HG02759 (cell line): ENCODE measurements at regions not wholly inside any gene's neighbourhood (a gene's known extent, or its start where the extent isn't known, plus 50 kb on each side); places are given as distances from the start of the nearest gene placed in this dataset.

Experiments used
- ATAC-seq: cut with Tn5 transposase; IDR thresholded peaks from one replicate; pipeline ENCODE4 v1.9.1; 2021; ENCODE audit warnings: mild to moderate bottlenecking, moderate library complexity; ENCODE audit not compliant: unreplicated experiment

DNA sequence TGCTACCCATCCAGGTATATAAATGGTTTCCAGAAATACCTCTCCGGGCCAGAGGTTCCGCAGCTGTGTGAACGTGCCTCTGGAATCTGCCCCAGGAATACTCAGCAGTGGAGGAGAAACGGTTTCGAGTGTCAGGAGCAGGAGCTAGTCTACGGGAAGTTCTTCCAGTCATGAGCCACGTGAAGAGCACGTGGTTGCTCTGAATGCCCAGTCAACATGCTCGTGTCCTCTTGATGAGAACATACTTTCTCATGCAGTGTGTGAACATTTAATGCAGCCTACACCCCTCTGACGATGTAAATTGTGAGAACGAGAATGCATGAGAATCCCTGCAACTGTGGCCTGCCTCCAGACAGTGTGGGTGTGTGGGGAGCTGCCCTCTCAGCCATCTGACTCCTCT is 277.0 kb upstream of the SHH start:
- ATAC-seq: no peak

DNA sequence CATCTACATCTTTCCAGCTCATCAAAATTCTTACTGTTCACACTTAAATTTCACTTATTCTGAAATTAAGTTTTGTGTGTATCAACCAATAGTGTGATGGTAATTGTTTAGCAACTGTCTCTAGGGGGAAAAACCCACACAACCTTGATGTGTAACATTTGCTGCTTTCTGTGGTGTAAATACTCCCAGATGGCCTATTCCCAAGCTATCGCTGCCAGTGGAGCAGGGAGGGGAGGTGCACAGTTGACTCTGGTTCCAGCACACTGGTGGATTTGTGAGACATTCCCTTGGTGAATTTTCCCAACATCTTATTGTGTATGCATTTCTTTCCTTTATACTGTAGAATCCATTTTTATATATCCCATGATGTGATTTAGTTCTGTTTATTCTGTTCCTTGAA is 275.9 kb upstream of the SHH start:
- ATAC-seq: no peak

DNA sequence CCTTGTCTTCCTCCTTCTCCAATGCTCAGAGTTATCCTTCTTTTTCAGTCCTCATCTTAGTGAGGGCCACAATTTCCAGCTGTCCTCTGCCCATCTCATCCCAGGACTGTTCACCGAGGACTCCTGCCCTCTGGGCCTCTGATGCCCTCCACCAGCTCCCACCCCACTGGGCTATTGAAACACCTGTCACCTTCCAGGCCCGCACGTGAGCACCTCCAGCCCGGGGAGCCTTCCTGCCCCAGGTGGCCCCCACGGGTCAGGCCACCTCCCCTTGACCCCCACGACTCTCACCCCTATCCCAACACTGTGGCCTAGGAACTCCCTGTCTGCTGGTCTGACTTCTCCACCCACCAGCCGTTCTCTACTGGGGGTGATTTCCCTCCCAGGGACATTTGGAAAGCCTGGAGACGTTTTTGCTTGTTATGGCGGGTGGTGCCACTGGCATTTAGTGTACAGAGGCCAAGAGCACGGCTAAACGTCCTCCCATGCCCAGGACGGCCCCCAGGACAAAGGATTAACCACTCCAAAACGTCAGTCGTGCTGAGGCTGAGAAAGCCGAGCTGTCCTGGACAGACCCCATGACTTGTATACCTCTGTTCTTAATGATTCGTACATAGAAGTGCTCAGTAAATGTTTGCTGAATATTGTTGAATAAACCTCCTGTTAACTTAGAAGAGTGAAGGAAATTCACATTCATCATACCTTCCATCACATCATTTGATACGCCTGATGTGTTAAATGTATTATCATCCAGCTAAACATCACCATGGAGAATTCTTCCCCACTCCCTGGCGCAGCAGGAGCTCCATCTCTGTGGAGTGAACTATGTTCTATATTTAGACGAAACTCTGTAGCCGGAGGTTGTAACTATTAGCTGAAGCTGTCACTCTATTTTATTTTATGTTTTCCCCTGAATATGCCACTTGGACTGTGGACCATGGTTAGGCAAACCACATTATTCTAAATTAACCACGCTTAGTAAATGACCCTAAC is 270.1 kb upstream of the SHH start:
- no peak for ATAC-seq

DNA sequence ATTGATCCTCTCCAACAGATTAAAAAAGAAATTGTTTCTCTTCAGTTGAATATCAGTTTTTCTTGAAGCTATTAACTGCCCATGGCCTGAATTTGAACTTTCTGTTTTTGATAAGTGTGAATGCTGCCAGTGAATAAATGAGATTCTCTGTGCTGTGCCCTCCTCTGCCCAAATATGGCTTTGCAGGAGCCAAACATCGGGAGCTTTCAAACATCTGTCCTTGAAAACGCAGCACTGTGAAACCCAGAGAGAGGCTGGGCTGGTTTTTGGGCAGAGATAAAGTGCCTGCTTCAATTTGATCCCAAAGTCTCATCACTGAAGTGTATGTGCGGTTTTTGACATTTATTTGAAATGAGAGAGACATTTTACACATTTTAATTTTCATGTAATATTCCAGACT is 268.3 kb upstream of the SHH start:
- ATAC-seq: no peak

DNA sequence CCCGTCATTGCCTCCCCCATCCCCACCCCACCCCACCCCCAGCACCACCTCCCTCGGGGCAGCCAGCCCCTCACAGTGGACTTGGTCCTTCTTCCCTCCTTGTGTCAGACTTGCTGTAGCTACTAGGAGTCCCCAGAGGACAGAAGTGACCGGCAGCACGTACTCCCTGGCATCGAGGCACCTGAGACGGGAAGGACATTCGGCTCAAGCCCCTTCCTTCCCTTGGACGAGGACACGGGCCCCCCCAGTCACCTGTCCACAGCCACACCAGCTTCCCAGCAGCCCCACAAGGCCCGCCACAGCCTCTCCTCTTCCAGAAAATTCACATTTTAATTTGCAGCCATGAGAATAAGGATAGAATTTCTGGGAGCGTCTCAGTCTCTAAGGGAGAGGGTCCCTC is 267.8 kb upstream of the SHH start:
- ATAC-seq: no peak

DNA sequence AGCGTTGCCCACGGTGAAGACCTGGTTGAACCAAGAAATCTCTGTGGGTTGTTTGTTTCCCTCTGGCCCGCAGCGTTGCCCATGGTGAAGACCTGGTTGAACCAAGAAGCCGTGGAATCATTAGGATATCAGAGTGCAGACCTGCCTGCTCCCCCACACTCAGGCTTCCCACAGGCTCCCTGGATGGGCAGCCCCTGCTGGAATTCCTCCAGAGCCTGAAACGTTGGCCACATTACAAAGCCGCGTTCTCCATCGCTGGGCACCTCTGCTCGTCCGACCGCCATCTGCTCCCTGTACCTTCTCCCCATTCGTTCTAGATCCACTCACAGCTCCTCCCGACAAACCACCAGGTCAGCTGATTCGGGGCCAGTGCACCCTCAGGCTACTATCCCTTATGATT is 266.9 kb upstream of the SHH start:
- no peak for ATAC-seq

DNA sequence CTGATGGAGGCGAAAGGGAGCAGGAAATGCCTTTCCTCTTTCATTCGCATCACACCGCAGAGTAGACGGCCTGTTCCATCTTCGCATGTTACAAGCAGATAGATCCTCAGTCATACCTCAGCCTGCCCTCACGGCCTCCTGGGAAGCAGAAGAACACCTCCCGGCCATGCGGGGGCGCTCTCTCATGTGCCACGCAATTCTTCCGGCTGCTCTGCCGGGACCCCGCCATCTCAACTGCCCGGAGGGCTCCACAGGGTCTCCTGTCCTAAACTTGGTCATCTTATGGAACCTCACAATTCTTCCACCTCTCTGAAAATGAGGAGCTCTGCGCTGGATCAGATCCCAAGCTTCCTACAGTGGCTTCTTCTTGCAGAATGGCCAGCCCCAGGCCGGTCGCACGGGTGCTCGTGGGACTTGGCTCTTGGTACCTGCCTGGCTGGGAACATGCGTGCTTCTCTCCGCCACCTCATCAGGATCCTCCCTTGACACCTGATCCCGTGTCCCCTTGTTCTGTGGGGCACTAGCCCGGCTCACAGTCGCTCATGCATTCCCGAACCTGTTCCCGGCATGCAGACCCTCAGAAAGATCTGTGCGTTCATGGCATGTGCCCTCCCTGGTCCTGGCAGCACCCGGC is 262.8 kb upstream of the SHH start:
- no peak for ATAC-seq

DNA sequence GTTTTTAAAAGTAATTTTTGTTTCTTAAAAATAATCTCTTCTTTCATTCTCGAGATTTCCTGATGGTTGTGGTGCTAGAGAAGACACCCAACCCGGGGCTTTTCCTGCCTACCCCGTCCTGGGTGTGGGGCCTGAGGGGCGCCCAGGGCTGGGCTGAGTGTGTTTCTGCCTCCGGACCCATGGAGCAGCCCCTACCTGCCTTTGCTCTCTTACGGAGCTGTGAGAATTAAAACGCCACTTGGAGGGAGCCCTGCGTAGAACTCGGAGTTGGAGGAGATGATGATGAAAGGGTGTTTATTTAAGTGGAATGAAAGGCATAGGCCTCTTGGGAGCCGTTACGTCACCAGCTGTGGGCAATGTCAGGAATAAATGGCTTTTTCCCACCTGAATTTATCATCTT is 261.8 kb upstream of the SHH start:
- no peak for ATAC-seq

DNA sequence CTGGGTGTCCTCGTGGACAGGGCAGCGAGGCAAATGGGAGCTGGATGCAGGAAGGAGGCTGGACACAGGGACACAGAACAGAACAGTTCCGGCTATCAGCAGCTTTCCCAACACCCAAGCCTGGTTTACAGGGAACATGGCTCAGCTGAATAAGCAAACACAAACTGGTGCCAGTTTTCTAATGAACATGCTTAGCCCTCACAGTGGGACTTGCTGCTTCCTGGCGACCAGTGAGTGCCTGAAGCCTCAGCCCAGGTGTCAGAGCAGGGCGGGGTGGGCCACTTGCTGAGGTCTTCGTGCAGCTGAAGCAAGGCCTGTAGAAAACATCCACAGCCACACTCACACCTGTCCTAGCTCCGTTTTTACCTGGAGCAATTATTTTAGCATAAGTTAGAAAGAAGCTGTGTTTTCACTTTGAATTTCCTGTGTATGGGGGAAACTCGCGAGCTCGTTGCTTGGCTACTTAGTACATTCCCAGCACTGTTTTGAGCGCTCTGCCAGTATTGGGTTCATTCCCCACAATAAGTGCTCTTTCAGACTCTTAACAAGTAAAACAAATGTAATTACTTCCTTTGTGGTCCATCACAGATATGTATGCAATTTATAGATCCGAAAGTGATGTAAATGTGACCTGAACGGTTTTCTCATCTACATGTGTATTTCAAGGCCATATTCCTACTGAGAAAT is 261.2 kb upstream of the SHH start:
- ATAC-seq: no peak

DNA sequence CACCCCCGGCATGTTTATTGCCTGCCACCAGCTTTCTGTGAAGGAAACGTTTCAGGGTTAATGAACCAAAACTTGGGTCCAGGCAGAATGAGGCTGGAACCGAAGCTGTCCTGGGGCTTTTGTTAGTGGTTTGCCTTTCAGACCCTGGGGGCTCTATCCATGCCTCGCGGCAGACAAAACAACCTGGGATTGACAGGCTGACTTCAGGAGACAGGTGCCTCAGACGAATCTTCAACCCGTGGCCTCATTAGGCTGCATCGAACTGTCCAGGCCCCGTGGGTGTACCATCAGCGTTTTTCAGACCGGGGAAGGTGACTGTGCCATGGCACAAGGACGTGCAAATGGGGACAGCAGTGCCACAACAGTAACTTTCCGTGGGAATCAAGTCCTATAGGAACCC is 259.3 kb upstream of the SHH start:
- no peak for ATAC-seq

DNA sequence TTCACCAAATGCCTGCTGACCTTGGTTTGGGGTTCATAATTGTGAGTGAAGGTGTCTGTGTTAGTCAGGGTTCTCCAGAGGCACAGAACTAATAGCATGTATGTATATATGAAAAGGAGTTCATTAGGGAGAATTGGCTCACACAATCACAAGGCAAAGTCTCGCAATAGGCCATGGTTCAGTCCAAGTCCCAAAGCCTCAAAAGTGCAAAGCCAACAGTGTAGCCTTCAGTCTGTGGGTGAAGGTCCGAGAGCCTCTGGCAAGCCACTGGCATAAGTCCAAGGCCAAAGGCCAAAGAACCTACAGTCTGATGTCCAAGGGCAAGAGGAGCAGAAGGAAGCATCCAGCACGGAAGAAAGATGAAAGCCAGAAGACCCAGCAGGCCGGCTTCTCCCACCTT is 257.6 kb upstream of the SHH start:
- ATAC-seq: no peak

DNA sequence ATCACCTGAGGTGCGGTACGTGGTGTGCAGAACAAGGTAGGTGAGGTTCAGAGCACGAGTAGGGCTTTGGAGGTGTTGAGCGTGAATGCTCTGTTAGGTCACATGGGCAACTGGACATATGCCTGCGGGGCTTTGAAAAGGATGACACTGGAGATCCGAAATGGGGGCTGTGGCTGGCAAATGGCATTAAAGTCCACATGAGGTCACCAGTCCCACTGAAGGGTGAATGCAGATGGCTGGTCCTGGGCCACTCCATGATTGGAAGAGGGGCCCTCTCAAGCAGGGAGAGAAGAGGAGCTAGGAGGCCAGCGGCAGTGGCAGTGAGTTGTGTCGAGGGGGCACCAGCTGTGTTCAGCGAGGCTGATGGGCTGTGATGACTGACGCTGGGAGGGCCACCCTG is 254.9 kb upstream of the SHH start:
- ATAC-seq: no peak

DNA sequence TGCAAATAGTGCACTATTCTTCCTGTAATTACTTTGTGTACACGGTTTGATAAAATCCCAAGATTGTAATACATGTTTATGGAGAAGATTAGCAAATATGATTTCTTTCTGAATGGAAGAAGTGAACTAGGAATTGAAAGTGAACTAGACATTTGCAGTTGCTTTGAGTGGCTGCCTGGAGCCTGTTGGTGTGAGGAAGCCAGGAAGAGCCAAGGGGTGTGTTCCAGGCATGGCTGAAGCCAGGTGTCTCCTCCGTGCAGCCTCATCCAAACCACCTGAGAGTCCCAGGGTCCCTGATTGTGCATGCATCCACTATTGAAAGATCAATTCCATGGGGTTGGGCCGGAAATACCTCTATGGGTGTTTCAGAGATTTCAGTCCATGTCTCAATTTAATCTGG is 253.1 kb upstream of the SHH start:
- no peak for ATAC-seq

DNA sequence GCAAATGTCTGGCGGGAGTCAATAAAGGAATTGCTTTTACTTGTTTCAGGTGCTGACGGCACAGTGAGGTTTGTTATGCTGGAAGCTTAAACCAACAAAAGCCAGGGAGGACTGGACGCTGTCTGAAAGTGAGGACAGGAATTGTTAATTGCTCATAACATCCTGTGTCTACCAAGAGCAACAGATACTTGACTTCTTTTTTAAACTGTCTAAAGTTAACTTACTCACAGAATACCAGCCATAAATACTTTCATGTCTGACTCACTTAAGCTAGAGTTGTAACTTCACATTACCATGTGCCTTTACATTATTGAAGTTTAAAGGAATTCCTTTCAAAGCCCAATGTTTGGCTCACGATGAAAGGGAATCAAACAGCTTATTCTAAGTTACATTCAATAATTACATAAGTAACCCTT is 252.7 kb upstream of the SHH start:
- no peak for ATAC-seq

DNA sequence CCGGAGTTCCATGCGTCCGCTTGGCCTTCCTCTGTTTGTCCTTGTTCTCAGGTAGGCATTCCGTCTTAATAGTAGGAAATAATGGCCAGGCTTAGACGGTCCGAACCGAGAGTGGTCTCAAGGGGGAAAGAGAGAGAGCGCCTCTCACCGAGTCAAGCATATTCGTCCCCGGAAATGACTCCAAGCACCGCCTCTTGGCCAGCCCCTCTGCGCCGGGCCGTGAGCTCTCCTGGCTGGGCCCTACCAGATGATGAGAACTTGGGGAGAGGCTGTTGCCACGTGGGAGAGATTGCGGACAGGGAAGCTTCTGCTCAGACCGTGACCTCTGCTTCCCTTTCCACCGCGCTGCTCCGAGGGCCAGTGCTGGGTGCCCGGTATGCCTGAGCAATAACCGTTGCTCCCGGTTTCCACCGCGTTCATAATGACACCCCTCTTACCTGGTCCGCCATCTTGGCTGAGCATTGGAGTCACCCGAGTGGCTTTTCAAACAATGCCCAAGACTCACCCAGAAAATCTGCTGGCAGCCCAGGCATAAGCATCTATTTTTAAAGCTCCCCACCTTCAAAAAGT is 251.1 kb upstream of the SHH start:
- no peak for ATAC-seq

DNA sequence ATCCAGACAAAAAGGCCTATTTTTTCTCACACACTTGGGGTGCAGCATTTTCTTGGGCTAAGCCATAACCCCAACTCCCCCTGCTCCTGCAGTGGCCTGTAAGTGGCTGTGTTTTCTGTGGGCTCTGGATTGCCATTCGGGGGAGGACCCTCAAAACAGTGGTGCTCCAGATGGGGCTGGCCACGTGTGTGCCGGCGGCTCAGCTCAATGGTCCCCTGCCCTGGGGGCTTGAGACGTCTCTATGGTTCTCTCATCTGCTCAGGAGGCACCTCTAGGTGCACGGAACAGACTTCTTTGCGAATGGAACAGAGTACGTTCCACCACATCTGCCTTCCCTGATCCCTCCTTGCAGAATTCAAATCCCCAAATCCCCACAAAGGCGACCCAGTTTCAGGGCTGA is 250.0 kb upstream of the SHH start:
- no peak for ATAC-seq

DNA sequence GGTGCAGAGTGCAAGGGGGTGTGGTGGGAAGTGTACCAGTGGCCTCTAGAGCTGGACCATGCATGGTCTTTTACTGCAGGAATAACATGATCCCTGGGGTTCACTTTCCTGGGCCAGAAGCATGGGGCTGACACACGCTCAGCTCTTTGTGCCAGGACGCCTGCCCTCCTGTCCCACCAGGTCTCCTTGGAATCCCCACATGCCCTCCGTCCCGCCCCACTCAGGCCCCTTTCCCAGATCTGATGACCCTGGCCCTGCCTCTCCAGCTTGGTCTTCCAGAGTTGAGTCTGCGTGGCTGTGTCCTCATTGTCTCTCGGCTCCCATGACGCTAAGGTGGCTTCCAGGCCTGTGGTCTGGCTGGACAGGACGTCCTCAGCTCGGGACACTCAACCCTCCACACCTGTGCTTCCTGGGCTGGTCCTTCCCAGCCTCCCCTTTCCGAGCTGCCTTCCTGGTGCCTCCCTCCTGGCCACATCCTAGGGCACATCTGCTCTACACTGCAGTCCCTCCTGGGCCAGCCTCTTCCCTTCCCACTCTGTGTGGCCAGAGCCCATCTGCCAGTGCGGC is 249.5 kb upstream of the SHH start:
- no peak for ATAC-seq

DNA sequence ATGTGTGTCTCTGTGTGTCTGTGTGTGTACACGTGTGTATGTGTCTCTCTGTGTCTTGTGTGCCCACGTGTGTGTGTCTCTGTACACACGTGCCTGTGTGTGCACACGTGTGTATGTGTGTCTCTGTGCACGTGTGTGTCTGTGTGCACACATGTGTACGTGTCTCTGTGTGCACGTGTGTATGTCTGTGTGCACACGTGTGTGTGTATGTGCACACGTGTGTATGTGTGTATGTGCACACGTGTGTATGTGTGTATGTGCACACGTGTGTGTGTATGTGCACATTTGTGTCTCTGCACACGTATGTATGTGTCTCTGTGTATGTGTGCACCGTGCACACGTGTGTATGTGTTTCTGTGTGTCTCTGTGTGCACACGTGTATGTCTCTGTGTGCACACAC is 248.7 kb upstream of the SHH start:
- ATAC-seq: no peak

DNA sequence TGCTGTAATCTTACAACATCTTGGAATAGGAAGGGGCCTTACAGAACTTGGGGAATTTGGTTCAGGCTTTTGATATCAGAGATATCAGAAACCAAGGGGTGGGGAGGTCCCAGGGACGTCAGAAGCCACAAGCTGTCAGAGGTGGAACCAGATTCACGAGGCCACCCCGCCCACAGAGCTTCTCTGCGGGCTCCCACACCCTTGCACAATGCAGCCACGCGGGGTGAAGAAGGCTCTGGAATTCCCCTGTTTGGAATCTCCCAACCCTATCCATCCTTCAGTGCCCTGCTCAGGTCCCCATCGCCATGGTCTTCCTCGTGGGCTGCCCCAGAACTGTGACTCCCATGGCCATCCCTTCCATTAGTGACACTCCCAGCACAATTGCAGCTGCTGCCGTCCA is 247.1 kb upstream of the SHH start:
- ATAC-seq: no peak

DNA sequence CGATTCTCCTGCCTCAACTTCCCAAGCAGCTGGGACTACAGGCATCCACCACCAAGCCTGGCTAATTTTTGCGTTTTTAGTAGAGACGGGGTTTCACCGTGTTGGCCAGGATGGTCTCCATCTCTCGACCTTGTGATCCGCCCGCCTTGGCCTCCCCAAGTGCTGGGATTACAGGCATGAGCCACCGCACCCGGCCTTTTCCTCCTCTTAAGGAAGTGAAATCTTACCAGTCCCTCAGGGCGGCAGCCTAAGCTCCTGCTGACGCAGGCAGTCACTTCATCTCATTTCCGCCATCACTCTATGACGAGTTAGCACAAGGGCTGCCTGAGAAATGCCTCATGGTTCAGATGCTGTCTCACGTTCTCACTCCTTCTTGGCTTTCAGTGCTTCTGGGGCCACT is 246.0 kb upstream of the SHH start:
- no peak for ATAC-seq

DNA sequence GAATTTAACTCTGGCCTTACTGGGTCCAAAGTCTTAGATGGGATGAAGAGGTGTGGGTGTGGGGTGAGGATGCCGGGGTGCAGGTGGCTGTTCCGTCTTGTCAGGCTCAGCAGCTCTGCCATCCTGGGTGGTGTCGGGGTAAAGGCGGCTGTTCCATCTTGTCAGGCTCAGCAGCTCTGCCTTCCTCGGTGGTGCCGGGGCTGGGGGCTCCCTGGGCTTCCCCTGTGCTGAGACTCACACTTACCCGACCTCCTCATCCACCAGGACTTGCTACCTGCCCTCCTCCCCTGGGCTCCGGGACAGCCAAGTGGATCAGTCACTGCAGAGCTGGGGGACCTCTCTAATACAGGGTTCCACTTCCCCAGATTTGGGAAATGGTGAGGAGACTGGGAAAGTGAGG is 244.3 kb upstream of the SHH start:
- no peak for ATAC-seq
